Left kidney (tissue), 1 donor: ENCODE measurements at regions not wholly inside any gene's neighbourhood (a gene's known extent, or its start where the extent isn't known, plus 50 kb on each side); places are given as distances from the start of the nearest gene placed in this dataset.
"Not testable (repeated sequence)": the region's sequence is repeated elsewhere in the genome, so short reads cannot be mapped to it uniquely, and the experiment has no call there.

Experiments
- DNase-seq: peaks from one replicate; pipeline ENCODE4 v3.0.0-alpha.2; 2013

GRCh38 chr20:25798174-25798993 is 101.7 kb upstream of the ZNF337 start:
- not testable (repeated sequence) for DNase-seq

GRCh38 chr20:25797062-25797461 is 100.4 kb upstream of the ZNF337 start:
- DNase-seq: not testable (repeated sequence)

- DNase-seq: not testable (repeated sequence)
Measured at GRCh38 chr20:25777241-25777640, 80.6 kb upstream of the ZNF337 start.

- not testable (repeated sequence) for DNase-seq
Measured at GRCh38 chr20:25774711-25775110, 78.1 kb upstream of the ZNF337 start.

- DNase-seq: not testable (repeated sequence)
Measured at GRCh38 chr20:25774203-25774602, 77.5 kb upstream of the ZNF337 start.

- not testable (repeated sequence) for DNase-seq
Measured at GRCh38 chr20:25772437-25772836, 75.8 kb upstream of the ZNF337 start.

GRCh38 chr20:25771818-25772217 is 75.2 kb upstream of the ZNF337 start:
- DNase-seq: not testable (repeated sequence)

GRCh38 chr20:25761596-25761995 is 64.9 kb upstream of the ZNF337 start:
- no peak for DNase-seq

GRCh38 chr20:25761046-25761445 is 64.4 kb upstream of the ZNF337 start:
- DNase-seq: not testable (repeated sequence)

GRCh38 chr20:25750765-25751696 is 54.4 kb upstream of the ZNF337 start:
- DNase-seq: peak; percentile 22

- no peak for DNase-seq
Measured at GRCh38 chr20:25750220-25750764, 53.6 kb upstream of the ZNF337 start.

GRCh38 chr20:25749649-25750048 is 53.0 kb upstream of the ZNF337 start:
- no peak for DNase-seq
